Endodermal cell (in vitro differentiated cells): ENCODE measurements at regions not wholly inside any gene's neighbourhood (a gene's known extent, or its start where the extent isn't known, plus 50 kb on each side); places are given as distances from the start of the nearest gene placed in this dataset.

Experiments
- DNase-seq: peaks from one replicate; pipeline ENCODE4 v3.0.0-alpha.2; 2017
- H3K27ac ChIP-seq: 2 replicates; pipeline ENCODE4 v1.5.1; 2013; ENCODE audit warnings: mild to moderate bottlenecking, low read depth, low read length, moderate library complexity
- H3K27me3 ChIP-seq: 2 replicates; pipeline ENCODE4 v1.6.1; 2013; ENCODE audit warnings: mild to moderate bottlenecking, low read length, moderate library complexity; ENCODE audit not compliant: insufficient read depth, control insufficient read depth, poor library complexity, severe bottlenecking
- H3K36me3 ChIP-seq: 2 replicates; pipeline ENCODE4 v1.7.0; 2013; ENCODE audit warnings: mild to moderate bottlenecking, low read length, moderate library complexity; ENCODE audit not compliant: control insufficient read depth, insufficient read depth
- H3K4me1 ChIP-seq: one replicate; pipeline ENCODE4 v1.7.0; 2013; ENCODE audit warnings: low read length; ENCODE audit not compliant: control insufficient read depth, insufficient read depth
- H3K4me3 ChIP-seq: 2 replicates; pipeline ENCODE4 v1.5.1; 2013; ENCODE audit warnings: mild to moderate bottlenecking, low read length, moderate library complexity
- H3K9ac ChIP-seq: 2 replicates; pipeline ENCODE4 v1.6.1; 2013; ENCODE audit warnings: mild to moderate bottlenecking, low read length, moderate library complexity; ENCODE audit not compliant: poor library complexity, severe bottlenecking; ENCODE audit errors: extremely low read depth
- H3K9me3 ChIP-seq: 2 replicates; pipeline ENCODE4 v1.6.1; 2013; ENCODE audit warnings: mild to moderate bottlenecking, low read length, moderate library complexity; ENCODE audit not compliant: control insufficient read depth
- H3K27ac Mint-ChIP-seq: 2 replicates; pipeline ENCODE4 v1.8.0; 2020; ENCODE audit warnings: mixed read lengths
- H3K27me3 Mint-ChIP-seq: 2 replicates; pipeline ENCODE4 v1.8.0; 2021; ENCODE audit warnings: mild to moderate bottlenecking, mixed read lengths; ENCODE audit not compliant: insufficient read depth
- H3K36me3 Mint-ChIP-seq: 2 replicates; pipeline ENCODE4 v1.8.0; 2020; ENCODE audit warnings: low read depth, mixed read lengths
- H3K4me1 Mint-ChIP-seq: 2 replicates; pipeline ENCODE4 v1.8.0; 2020; ENCODE audit warnings: mixed read lengths
- H3K4me3 Mint-ChIP-seq: 2 replicates; pipeline ENCODE4 v1.8.0; 2020; ENCODE audit warnings: mild to moderate bottlenecking, moderate library complexity, mixed read lengths
- H3K9me3 Mint-ChIP-seq: 2 replicates; pipeline ENCODE4 v1.8.0; 2020; ENCODE audit warnings: mild to moderate bottlenecking, mixed read lengths
- WGBS, 2 experiments: methylation state at CpG; one replicate each; pipeline versions ENCODE4 v1.1.5 to v1.1.7; 2013; ENCODE audit warnings: missing lambda C conversion rate in 2 of 2, mixed read lengths in 1 of 2; ENCODE audit not compliant: insufficient coverage in 1 of 2, insufficient read length in 1 of 2; 5-methylcytosine and 5-hydroxymethylcytosine counted together
- TF ChIP-seq, protein P1 (sequence below): fragments of 200-600 bp; sonication (generic); conservative IDR thresholded peaks from 2 replicates; pipeline ENCODE4 v1.5.0; 2021; ENCODE audit warnings: antibody characterized with exemption, mild to moderate bottlenecking

GRCh38 chr2:138071720-138072719 is 107.7 kb downstream of the HNMT start:
- TF ChIP-seq, protein P1, sequence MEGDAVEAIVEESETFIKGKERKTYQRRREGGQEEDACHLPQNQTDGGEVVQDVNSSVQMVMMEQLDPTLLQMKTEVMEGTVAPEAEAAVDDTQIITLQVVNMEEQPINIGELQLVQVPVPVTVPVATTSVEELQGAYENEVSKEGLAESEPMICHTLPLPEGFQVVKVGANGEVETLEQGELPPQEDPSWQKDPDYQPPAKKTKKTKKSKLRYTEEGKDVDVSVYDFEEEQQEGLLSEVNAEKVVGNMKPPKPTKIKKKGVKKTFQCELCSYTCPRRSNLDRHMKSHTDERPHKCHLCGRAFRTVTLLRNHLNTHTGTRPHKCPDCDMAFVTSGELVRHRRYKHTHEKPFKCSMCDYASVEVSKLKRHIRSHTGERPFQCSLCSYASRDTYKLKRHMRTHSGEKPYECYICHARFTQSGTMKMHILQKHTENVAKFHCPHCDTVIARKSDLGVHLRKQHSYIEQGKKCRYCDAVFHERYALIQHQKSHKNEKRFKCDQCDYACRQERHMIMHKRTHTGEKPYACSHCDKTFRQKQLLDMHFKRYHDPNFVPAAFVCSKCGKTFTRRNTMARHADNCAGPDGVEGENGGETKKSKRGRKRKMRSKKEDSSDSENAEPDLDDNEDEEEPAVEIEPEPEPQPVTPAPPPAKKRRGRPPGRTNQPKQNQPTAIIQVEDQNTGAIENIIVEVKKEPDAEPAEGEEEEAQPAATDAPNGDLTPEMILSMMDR = no peak
- no peak overlapping the region for H3K4me3 Mint-ChIP-seq
- H3K27ac Mint-ChIP-seq = no peak overlapping the region
- Histone ChIP-seq H3K27me3 (peaks cover 42% of the 10 kb centered on the region), H3K4me3 (no peak overlapping the region), H3K36me3 (no peaks in the 10 kb centered on the region), H3K9ac (no peak overlapping the region), H3K4me1 (peaks cover 4% of the 10 kb centered on the region), H3K27ac (no peak overlapping the region), H3K9me3 (peaks cover 6% of the 10 kb centered on the region)
- H3K36me3 Mint-ChIP-seq = no peaks in the 10 kb centered on the region
- peaks cover 51% of the 10 kb centered on the region for H3K27me3 Mint-ChIP-seq
- H3K9me3 Mint-ChIP-seq = peaks cover 3% of the 10 kb centered on the region
- WGBS, 2 experiments = 49 to 64% methylated on average over 7 of the region's 7 CpGs
- peaks cover 23% of the 10 kb centered on the region for H3K4me1 Mint-ChIP-seq
- DNase-seq = no peak

GRCh38 chr2:138078153-138078552 is 113.9 kb downstream of the HNMT start:
- Mint-ChIP-seq H3K9me3 (no peaks in the 10 kb centered on the region), H3K4me3 (no peak overlapping the region), H3K27me3 (peaks cover 25% of the 10 kb centered on the region), H3K36me3 (no peaks in the 10 kb centered on the region), H3K27ac (no peak overlapping the region), H3K4me1 (peaks cover 17% of the 10 kb centered on the region)
- no peaks in the 10 kb centered on the region for H3K36me3 ChIP-seq
- no peak overlapping the region for H3K4me3 ChIP-seq
- H3K9me3 ChIP-seq = no peaks in the 10 kb centered on the region
- TF ChIP-seq, protein P1 = no peak
- 87 to 88% methylated on average over 2 to 3 of the region's 3 CpGs for WGBS, 2 experiments
- H3K4me1 ChIP-seq = peaks cover 9% of the 10 kb centered on the region
- no peak overlapping the region for H3K27ac ChIP-seq
- H3K9ac ChIP-seq = no peak overlapping the region
- DNase-seq = no peak
- peaks cover 24% of the 10 kb centered on the region for H3K27me3 ChIP-seq

- no peaks in the 10 kb centered on the region for H3K36me3 Mint-ChIP-seq
- no peak overlapping the region for H3K27ac ChIP-seq
- H3K9ac ChIP-seq = no peak overlapping the region
- no peaks in the 10 kb centered on the region for H3K9me3 ChIP-seq
- no peak for DNase-seq
- TF ChIP-seq, protein P1 = no peak
- H3K27me3 ChIP-seq = peaks cover 5% of the 10 kb centered on the region
- H3K4me1 Mint-ChIP-seq = peaks cover 17% of the 10 kb centered on the region
- peaks cover 12% of the 10 kb centered on the region for H3K27me3 Mint-ChIP-seq
- H3K9me3 Mint-ChIP-seq = no peaks in the 10 kb centered on the region
- WGBS, 2 experiments = 95% methylated on average over 2 of the region's 2 CpGs; no CpG with 5 or more reads in 1 of the 2 experiments
- peaks cover 9% of the 10 kb centered on the region for H3K4me1 ChIP-seq
- no peaks in the 10 kb centered on the region for H3K36me3 ChIP-seq
- H3K27ac Mint-ChIP-seq = no peak overlapping the region
- H3K4me3 Mint-ChIP-seq = no peak overlapping the region
- no peak overlapping the region for H3K4me3 ChIP-seq
Observed at GRCh38 chr2:138079976-138080375, 115.7 kb downstream of the HNMT start.
